CD4-positive, alpha-beta T cell (primary cell): ENCODE measurements at regions not wholly inside any gene's neighbourhood (a gene's known extent, or its start where the extent isn't known, plus 50 kb on each side); places are given as distances from the start of the nearest gene placed in this dataset.
"Not testable (repeated sequence)": the region's sequence is repeated elsewhere in the genome, so short reads cannot be mapped to it uniquely, and the experiment has no call there.

Source experiments
- ATAC-seq: fragments of 200-7000 bp; cut with Tn5 transposase; one replicate; pipeline ENCODE4 v1.10.0; 2022; ENCODE audit warnings: mild to moderate bottlenecking; ENCODE audit not compliant: poor library complexity
- CTCF ChIA-PET: fragments of 350-600 bp; sonication (Branson Sonifier 250); formaldehyde crosslinking; loops from one replicate; lab custom pipeline; 2021; ENCODE audit warnings: antibody characterized with exemption, inconsistent platforms; lab: Charles Lee
- POLR2A ChIA-PET: fragments of 350-600 bp; sonication (Branson Sonifier 250); formaldehyde crosslinking; loops from one replicate; lab custom pipeline; 2021; ENCODE audit warnings: antibody characterized with exemption, inconsistent platforms; lab: Charles Lee
- DNase-seq, 14 experiments: peaks; one replicate each; pipeline ENCODE4 v3.0.0-alpha.2; 2013 to 2020; ENCODE audit warnings: mixed read lengths in 2 of 14
- H3K27ac ChIP-seq, 2 donors: one replicate each; pipeline versions ENCODE4 v1.5.1 to v1.7.0; 2013; ENCODE audit warnings: low read length in 2 of 2, low read depth in 1 of 2, mild to moderate bottlenecking in 1 of 2
- H3K27me3 ChIP-seq, 2 experiments: 1 replicate in 1 of 2; 2 replicates in 1 of 2; pipeline versions ENCODE4 v1.6.1 to v1.7.0; 2013; ENCODE audit warnings: low read length in 2 of 2, control low read depth in 1 of 2, mild to moderate bottlenecking in 1 of 2, moderate library complexity in 1 of 2; ENCODE audit not compliant: insufficient read depth in 2 of 2, control insufficient read depth in 1 of 2
- H3K36me3 ChIP-seq: one replicate; pipeline ENCODE4 v1.6.1; 2013; ENCODE audit warnings: low read length, control low read depth; ENCODE audit not compliant: insufficient read depth
- H3K4me1 ChIP-seq: one replicate; pipeline ENCODE4 v1.6.1; 2013; ENCODE audit warnings: low read length, control low read depth; ENCODE audit not compliant: insufficient read depth
- H3K4me3 ChIP-seq: one replicate; pipeline ENCODE4 v1.5.1; 2013; ENCODE audit warnings: mild to moderate bottlenecking, low read length, moderate library complexity
- H3K9me3 ChIP-seq, 2 experiments: 1 replicate in 1 of 2; 2 replicates in 1 of 2; pipeline versions ENCODE4 v1.6.1 to v1.7.0; 2013; ENCODE audit warnings: low read length in 2 of 2, mild to moderate bottlenecking in 2 of 2, control low read depth in 1 of 2, moderate library complexity in 1 of 2; ENCODE audit not compliant: control insufficient read depth in 1 of 2, insufficient read depth in 1 of 2
- H3K27ac Mint-ChIP-seq: one replicate; pipeline ENCODE4 v1.8.0; 2020; ENCODE audit warnings: mixed read lengths
- H3K27me3 Mint-ChIP-seq: one replicate; pipeline ENCODE4 v1.8.0; 2021; ENCODE audit warnings: mixed read lengths
- H3K36me3 Mint-ChIP-seq: one replicate; pipeline ENCODE4 v1.8.0; 2021; ENCODE audit warnings: low read depth, mixed read lengths
- H3K4me1 Mint-ChIP-seq: one replicate; pipeline ENCODE4 v1.8.0; 2021; ENCODE audit warnings: low read depth, mixed read lengths
- H3K4me3 Mint-ChIP-seq: one replicate; pipeline ENCODE4 v1.8.0; 2020; ENCODE audit warnings: mild to moderate bottlenecking, mixed read lengths
- H3K9me3 Mint-ChIP-seq: one replicate; pipeline ENCODE4 v1.8.0; 2020; ENCODE audit warnings: mixed read lengths
- CTCF ChIP-seq: fragments of 200-600 bp; IDR thresholded peaks from one replicate; pipeline ENCODE4 v1.8.0; 2022; ENCODE audit warnings: antibody characterized with exemption, mild to moderate bottlenecking
- intact Hi-C, 2 experiments: fragments of 100-400 bp; cut with DNase I in 1 of 2; cut with micrococcal nuclease in 1 of 2; formaldehyde crosslinking; loops; one replicate each; pipeline versions ENCODE4 v1.15.1 to v1.9.0; 2023 to 2025; cut with DNase I, micrococcal nuclease

DNA sequence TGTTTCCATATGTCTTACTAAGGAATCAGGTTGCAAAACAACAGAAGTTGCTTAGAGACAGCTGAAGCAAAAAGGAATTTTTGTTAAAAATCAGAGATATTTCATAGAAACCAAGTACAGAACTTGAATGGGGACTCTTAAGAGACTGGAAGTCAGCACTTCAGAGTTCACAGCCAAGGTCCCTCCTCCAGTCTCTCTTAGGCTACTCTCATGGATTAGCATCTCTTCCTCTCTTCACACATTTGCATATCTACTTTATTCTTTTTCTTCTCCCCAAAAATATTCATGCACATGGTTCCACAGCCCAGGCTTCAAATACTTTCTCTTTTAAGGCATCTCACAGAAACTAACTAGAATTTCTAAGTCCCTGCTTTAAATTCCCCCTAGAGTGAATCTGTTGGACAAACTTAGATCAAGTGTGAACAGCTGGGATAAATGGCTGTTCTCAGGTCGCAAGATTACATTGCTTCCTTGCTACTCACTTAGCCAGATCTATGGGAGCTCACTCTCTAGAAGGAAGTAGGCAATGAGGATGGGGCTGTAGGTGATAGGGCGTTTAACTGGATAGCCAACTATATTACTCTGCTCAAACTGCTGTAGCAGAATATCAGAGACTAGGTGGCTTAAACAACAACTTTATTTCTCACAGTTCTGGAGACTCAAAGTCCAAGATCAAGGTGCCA lies 73.7 kb upstream of the GALNT7 start:
- DNase-seq, result no peak
- POLR2A ChIA-PET, result no interaction called here

DNA sequence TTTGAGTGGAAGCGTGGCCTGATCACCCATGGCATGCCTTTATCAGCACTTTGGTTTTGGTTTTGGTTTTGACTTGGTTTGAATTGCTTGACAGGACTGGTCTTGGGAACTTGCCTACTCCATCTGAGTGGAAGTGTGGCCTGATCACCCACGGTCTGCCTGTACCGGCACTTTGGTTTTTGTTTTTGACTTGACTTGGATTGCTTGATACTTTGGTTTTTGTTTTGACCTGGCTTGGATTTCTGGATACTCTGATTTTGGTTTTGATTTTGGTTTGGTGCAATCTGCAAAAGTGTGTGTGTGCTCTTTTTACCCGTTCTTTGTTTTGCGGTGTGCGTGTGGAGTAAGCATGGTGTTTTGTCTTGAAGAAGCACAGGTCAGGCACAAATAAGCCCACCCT lies 69.2 kb upstream of the GALNT7 start:
- H3K36me3 ChIP-seq, POLR2A ChIA-PET, H3K9me3 Mint-ChIP-seq, intact Hi-C loops, H3K27ac ChIP-seq, H3K4me1 ChIP-seq, ATAC-seq, H3K4me3 Mint-ChIP-seq, H3K9me3 ChIP-seq, H3K4me1 Mint-ChIP-seq, H3K36me3 Mint-ChIP-seq, DNase-seq, H3K4me3 ChIP-seq, H3K27me3 Mint-ChIP-seq, CTCF ChIA-PET, H3K27me3 ChIP-seq, H3K27ac Mint-ChIP-seq: not testable (repeated sequence)

More for the DNA sequence above, 73.7 kb upstream of the GALNT7 start:
- TF ChIP-seq CTCF, result no peak
- H3K27ac ChIP-seq, result no peak overlapping the region
- H3K4me3 ChIP-seq, result no peak overlapping the region
- Mint-ChIP-seq H3K27ac (no peak overlapping the region), H3K4me3 (no peak overlapping the region), H3K9me3 (no peaks in the 10 kb centered on the region), H3K36me3 (no peaks in the 10 kb centered on the region), H3K27me3 (no peaks in the 10 kb centered on the region), H3K4me1 (no peaks in the 10 kb centered on the region)
- CTCF ChIA-PET, result interaction anchor here (1.7 kb wide), 1 partner anchor 12 kb away, joined by 4 read pairs; no protein-coding TSS in a partner anchor
- H3K27me3 ChIP-seq, result no peaks in the 10 kb centered on the region
- no peak for ATAC-seq
- no peaks in the 10 kb centered on the region for H3K9me3 ChIP-seq
- H3K36me3 ChIP-seq, result no peaks in the 10 kb centered on the region
- intact Hi-C loops, result no loop called here
- no peaks in the 10 kb centered on the region for H3K4me1 ChIP-seq

- TF ChIP-seq CTCF, result no peak
- Histone ChIP-seq H3K27me3 (no peaks in the 10 kb centered on the region), H3K4me1 (no peaks in the 10 kb centered on the region), H3K36me3 (no peaks in the 10 kb centered on the region), H3K9me3 (peaks cover 0 to 11% of the 10 kb centered on the region in 2 experiments), H3K27ac (no peak overlapping the region), H3K4me3 (no peak overlapping the region)
- DNase-seq, result no peak
- ChIA-PET POLR2A (no interaction called here), CTCF (no interaction called here)
- Mint-ChIP-seq H3K4me3 (no peak overlapping the region), H3K27me3 (no peaks in the 10 kb centered on the region), H3K27ac (no peak overlapping the region), H3K9me3 (peaks cover 5% of the 10 kb centered on the region), H3K4me1 (no peaks in the 10 kb centered on the region), H3K36me3 (no peaks in the 10 kb centered on the region)
- intact Hi-C loops, result no loop called here
- no peak for ATAC-seq
Observed at GRCh38 chr4:173111031-173111430, 57.6 kb upstream of the GALNT7 start.

DNA sequence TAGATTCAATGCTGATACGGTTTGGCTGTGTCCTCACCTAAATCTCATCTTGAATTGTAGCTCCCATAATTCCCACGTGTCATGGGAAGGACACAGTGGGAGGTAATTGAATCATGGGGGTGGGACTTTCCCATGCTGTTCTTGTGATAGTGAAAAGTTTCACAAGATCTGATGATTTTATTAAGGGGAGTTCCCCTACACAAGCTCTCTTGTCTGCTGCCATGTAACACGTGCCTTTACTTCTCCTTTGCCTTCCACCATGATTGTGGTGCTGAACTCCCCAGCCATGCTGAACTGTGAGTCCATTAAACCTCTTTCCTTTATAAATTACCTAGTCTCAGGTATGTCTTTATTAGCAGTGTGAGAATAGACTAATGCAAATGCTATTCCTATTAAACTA lies 51.2 kb upstream of the GALNT7 start:
- H3K9me3 Mint-ChIP-seq, H3K4me1 ChIP-seq, H3K27me3 ChIP-seq, H3K4me1 Mint-ChIP-seq, intact Hi-C loops, H3K36me3 Mint-ChIP-seq, H3K4me3 ChIP-seq, H3K27ac ChIP-seq, POLR2A ChIA-PET, ATAC-seq, H3K27ac Mint-ChIP-seq, CTCF ChIA-PET, H3K27me3 Mint-ChIP-seq, H3K4me3 Mint-ChIP-seq, H3K36me3 ChIP-seq: not testable (repeated sequence)
- peak in 1 of 14 experiments; percentile 1 for DNase-seq
- H3K9me3 ChIP-seq, result peaks cover 0 to 11% of the 10 kb centered on the region in 2 experiments
